ENCODE measurements at regions not wholly inside any gene's neighbourhood (a gene's known extent, or its start where the extent isn't known, plus 50 kb on each side); places are given as distances from the start of the nearest gene placed in this dataset.

- TF ChIP-seq CTCF (IDR thresholded peaks at IDR 0.05) (no peak), EZH2 (IDR thresholded peaks at IDR 0.05; ENCODE audit: borderline replicate concordance, insufficient read depth, low read depth, low read length, poor library complexity, severe bottlenecking) (no peak)
Measured at GRCh38 chr17:33442320-33442719, 149.2 kb upstream of the ASIC2 start.
